ENCODE measurements at regions not wholly inside any gene's neighbourhood (a gene's known extent, or its start where the extent isn't known, plus 50 kb on each side); places are given as distances from the start of the nearest gene placed in this dataset.

- H3K9me2 ChIP-seq (ENCODE audit: insufficient read depth) = no peaks in the 10 kb centered on the region
- DNase-seq (ENCODE audit: low read depth, low spot score) = no peak
- no TSS peak for BruUV-seq (replicated peaks)
- peaks cover 0 to 18% of the 10 kb centered on the region in 2 experiments; a peak in 2 of 4 replicates for H3K9me3 ChIP-seq (ENCODE audit: control insufficient read depth in 1 of 2, insufficient read depth in 1 of 2, low read depth in 1 of 2, low read length in 2 of 2)
- ChIA-PET CTCF (no interaction called here), RAD21 (ENCODE audit: low non-redundant PET in 1 of 2, low total read pairs in 2 of 2, uncharacterized antibody in 2 of 2, unreplicated experiment in 2 of 2) (no interaction called here), POLR2A (no interaction called here)
- no peak overlapping the region for H3K27ac ChIP-seq (ENCODE audit: low read depth, low read length)
- intact Hi-C loops (cut with micrococcal nuclease) = no loop called here
- no peaks in the 10 kb centered on the region for H3K27me3 ChIP-seq (ENCODE audit: insufficient read depth, low read length)
- no peak overlapping the region for H3K9ac ChIP-seq (ENCODE audit: low read length)
- no peaks in the 10 kb centered on the region for H3K4me1 ChIP-seq (ENCODE audit: control insufficient read depth in 1 of 2, insufficient read depth in 2 of 2, low read length in 2 of 2)
- no peaks in the 10 kb centered on the region for H4K20me1 ChIP-seq (ENCODE audit: insufficient read depth)
- no peak overlapping the region for H3K4me3 ChIP-seq (replicated peaks in 1 of 2; ENCODE audit: low read depth in 1 of 2, low read length in 2 of 2)
- ATAC-seq = no peak
- no peak overlapping the region for H2AFZ ChIP-seq (ENCODE audit: low read depth, low read length, poor library complexity, severe bottlenecking)
- H3K36me3 ChIP-seq (ENCODE audit: control insufficient read depth in 1 of 2, insufficient read depth in 2 of 2, low read length in 2 of 2) = no peaks in the 10 kb centered on the region
- H3K79me2 ChIP-seq (ENCODE audit: insufficient read depth, low read length) = no peaks in the 10 kb centered on the region
- TF ChIP-seq SRF (IDR thresholded peaks at IDR 0.05; ENCODE audit: low read depth) (no peak), ZFX (IDR thresholded peaks at IDR 0.05) (no peak), ZBTB33 (IDR thresholded peaks at IDR 0.05; ENCODE audit: extremely low read depth, insufficient replicate concordance, low read length) (no peak), EGR1 (IDR thresholded peaks at IDR 0.05; ENCODE audit: low read depth) (no peak), EZH2 (IDR thresholded peaks at IDR 0.05) (no peak), CBX3 (IDR thresholded peaks at IDR 0.05; ENCODE audit: low read depth) (no peak), EZH2phosphoT487 (IDR thresholded peaks at IDR 0.05; ENCODE audit: borderline replicate concordance) (no peak), SP1 (IDR thresholded peaks at IDR 0.05; ENCODE audit: low read depth) (no peak), CEBPB (IDR thresholded peaks at IDR 0.05; ENCODE audit: low read depth) (no peak), MAX (IDR thresholded peaks at IDR 0.05) (no peak), TCF7L2 (IDR thresholded peaks at IDR 0.05; ENCODE audit: borderline replicate concordance, extremely low read depth, insufficient read depth, insufficient read length) (no peak)
- no peak overlapping the region for H3K4me2 ChIP-seq (ENCODE audit: low read length)
Measured at GRCh38 chr9:1505489-1505888, 455.3 kb downstream of the DMRT2 start.

All from HCT116 (cell line).